SH-SY5Y (cell line): ENCODE measurements at regions not wholly inside any gene's neighbourhood (a gene's known extent, or its start where the extent isn't known, plus 50 kb on each side); places are given as distances from the start of the nearest gene placed in this dataset.

ENCODE experiments used
- GATA2 ChIP-seq: IDR thresholded peaks from 2 replicates; pipeline ENCODE4 v1.6.1; 2011; ENCODE audit warnings: mild to moderate bottlenecking, low read depth, low read length
- GATA3 ChIP-seq: IDR thresholded peaks from 2 replicates; pipeline ENCODE4 v1.6.1; 2011; ENCODE audit warnings: low read depth, mild to moderate bottlenecking, low read length, moderate library complexity

DNA sequence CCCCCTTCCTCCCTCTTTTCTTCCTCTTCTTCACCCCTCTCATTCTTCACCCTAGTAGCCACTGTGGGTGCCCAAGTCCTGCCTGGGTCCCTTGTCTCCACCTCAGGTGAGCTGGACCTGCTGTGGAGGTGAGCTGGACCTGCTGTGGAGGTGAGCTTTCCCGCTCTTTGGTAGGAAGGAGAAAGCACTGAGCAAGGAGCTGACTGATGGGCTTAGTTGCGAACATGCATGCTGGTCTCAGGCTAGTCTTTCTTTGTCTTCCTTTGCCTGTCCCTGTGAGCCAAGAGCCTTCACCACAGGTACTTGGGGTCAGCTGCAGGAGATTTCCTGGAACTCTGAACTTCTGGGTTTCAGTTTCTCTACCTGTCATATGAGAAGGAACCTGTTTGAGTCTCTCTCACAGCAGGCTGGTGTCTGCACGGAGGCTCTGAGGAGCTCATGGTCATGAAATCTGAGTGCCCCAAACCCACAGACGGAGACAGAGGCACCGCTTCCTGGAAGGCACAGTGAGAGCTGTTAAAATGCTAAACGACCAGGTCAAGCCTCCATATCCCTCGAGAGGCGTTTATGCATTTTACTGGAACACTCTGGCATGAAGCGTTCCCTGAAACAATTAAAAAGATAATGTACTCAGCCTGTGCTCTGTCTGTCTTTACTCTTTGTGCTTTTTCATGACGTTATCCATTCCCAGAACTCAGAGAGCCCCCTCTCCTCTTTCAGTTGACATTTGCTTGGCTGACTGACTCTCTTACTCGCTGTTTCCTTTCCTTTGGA, 69.5 kb downstream of the RHOU start:
- no peak for TF ChIP-seq GATA2
- no peak for TF ChIP-seq GATA3
